ENCODE measurements at regions not wholly inside any gene's neighbourhood (a gene's known extent, or its start where the extent isn't known, plus 50 kb on each side); places are given as distances from the start of the nearest gene placed in this dataset.

GRCh38 chr12:77724367-77724957, 106.2 kb upstream of the NAV3 start:
- 56% methylated on average over 1 of the region's 1 CpG for WGBS
- no peaks in the 10 kb centered on the region for H3K4me1 ChIP-seq (replicated peaks)
- no peak for DNase-seq (ENCODE audit: low spot score)
- H3K4me3 ChIP-seq: no peak overlapping the region
- TF ChIP-seq CTCF (IDR thresholded peaks at IDR 0.05) (peak in 3 of 4 experiments; percentile 55 to 85 (median 79)), POLR2A (IDR thresholded peaks at IDR 0.05) (no peak)
- intact Hi-C loops (cut with DNase I): loop anchor here (5.0 kb wide), 1 partner anchor 203 kb away; no protein-coding TSS in a partner anchor
- no peak overlapping the region for H3K27ac ChIP-seq
- H3K27me3 ChIP-seq (replicated peaks; ENCODE audit: insufficient read depth): no peaks in the 10 kb centered on the region
- no peaks in the 10 kb centered on the region for H3K9me3 ChIP-seq
- no peaks in the 10 kb centered on the region for H3K36me3 ChIP-seq

- H3K36me3 ChIP-seq: no peaks in the 10 kb centered on the region
- no peaks in the 10 kb centered on the region for H3K4me1 ChIP-seq (replicated peaks)
- H3K4me3 ChIP-seq: no peak overlapping the region
- intact Hi-C loops (cut with DNase I): loop anchor here (5.0 kb wide), 1 partner anchor 204 kb away; no protein-coding TSS in a partner anchor
- TF ChIP-seq POLR2AphosphoS5 (IDR thresholded peaks at IDR 0.05) (peak; percentile 30), POLR2A (IDR thresholded peaks at IDR 0.05) (no peak)
- no peak overlapping the region for H3K27ac ChIP-seq
- H3K27me3 ChIP-seq (replicated peaks; ENCODE audit: insufficient read depth): no peaks in the 10 kb centered on the region
- no peaks in the 10 kb centered on the region for H3K9me3 ChIP-seq
- DNase-seq (ENCODE audit: low spot score): peak; percentile 6
These were observed 107.4 kb upstream of the NAV3 start for GRCh38 chr12:77723308-77723707.

- Histone ChIP-seq H3K9me3 (no peaks in the 10 kb centered on the region), H3K4me1 (replicated peaks) (no peaks in the 10 kb centered on the region), H3K27ac (no peak overlapping the region), H3K27me3 (replicated peaks; ENCODE audit: insufficient read depth) (no peaks in the 10 kb centered on the region), H3K36me3 (no peaks in the 10 kb centered on the region), H3K4me3 (no peak overlapping the region)
- TF ChIP-seq POLR2AphosphoS5 (IDR thresholded peaks at IDR 0.05) (no peak), CTCF (IDR thresholded peaks at IDR 0.05) (no peak), POLR2A (IDR thresholded peaks at IDR 0.05) (no peak)
- intact Hi-C loops (cut with DNase I): loop anchor here (5.0 kb wide), 1 partner anchor 205 kb away; no protein-coding TSS in a partner anchor
- DNase-seq (ENCODE audit: low spot score): no peak
These were observed 108.2 kb upstream of the NAV3 start for GRCh38 chr12:77722536-77722935.

- no peaks in the 10 kb centered on the region for H3K27me3 ChIP-seq (replicated peaks; ENCODE audit: insufficient read depth)
- H3K36me3 ChIP-seq: no peaks in the 10 kb centered on the region
- DNase-seq (ENCODE audit: low spot score): no peak
- H3K4me1 ChIP-seq (replicated peaks): no peaks in the 10 kb centered on the region
- no peak for TF ChIP-seq CTCF (IDR thresholded peaks at IDR 0.05)
- TF ChIP-seq POLR2A (IDR thresholded peaks at IDR 0.05): no peak
- TF ChIP-seq POLR2AphosphoS5 (IDR thresholded peaks at IDR 0.05): no peak
- no peak overlapping the region for H3K27ac ChIP-seq
- H3K9me3 ChIP-seq: no peaks in the 10 kb centered on the region
- intact Hi-C loops (cut with DNase I): loop anchor here (5.0 kb wide), 1 partner anchor 207 kb away; no protein-coding TSS in a partner anchor
- no peak overlapping the region for H3K4me3 ChIP-seq
- 56% methylated on average over 2 of the region's 2 CpGs for WGBS
These were observed 110.4 kb upstream of the NAV3 start for GRCh38 chr12:77720258-77720657.

- H3K4me1 ChIP-seq (replicated peaks): no peaks in the 10 kb centered on the region
- H3K4me3 ChIP-seq: no peak overlapping the region
- no peaks in the 10 kb centered on the region for H3K9me3 ChIP-seq
- intact Hi-C loops (cut with DNase I): no loop called here
- 76% methylated on average over 1 of the region's 1 CpG for WGBS
- TF ChIP-seq POLR2A (IDR thresholded peaks at IDR 0.05) (no peak), POLR2AphosphoS5 (IDR thresholded peaks at IDR 0.05) (no peak), CTCF (IDR thresholded peaks at IDR 0.05) (no peak)
- H3K27me3 ChIP-seq (replicated peaks; ENCODE audit: insufficient read depth): no peaks in the 10 kb centered on the region
- no peak for DNase-seq (ENCODE audit: low spot score)
- no peaks in the 10 kb centered on the region for H3K36me3 ChIP-seq
- H3K27ac ChIP-seq: no peak overlapping the region
These were observed 120.5 kb upstream of the NAV3 start for GRCh38 chr12:77710209-77710608.
